Lung (tissue), 11 donors: ENCODE measurements at regions not wholly inside any gene's neighbourhood (a gene's known extent, or its start where the extent isn't known, plus 50 kb on each side); places are given as distances from the start of the nearest gene placed in this dataset.

ENCODE experiments used
- ATAC-seq: fragments of 200-7000 bp; cut with Tn5 transposase; one replicate; pipeline ENCODE4 v1.9.1; 2020; ENCODE audit warnings: moderate number of reproducible peaks; ENCODE audit not compliant: insufficient read depth, low FRiP score
- DNase-seq, 3 donors: peaks; one replicate each; pipeline ENCODE4 v3.0.0-alpha.2; 2013 to 2017
- H3K27ac ChIP-seq, 2 donors: one replicate each; pipeline ENCODE4 v1.5.1; 2013; ENCODE audit warnings: mild to moderate bottlenecking in 2 of 2, moderate library complexity in 2 of 2, control low read depth in 1 of 2, inconsistent platforms in 1 of 2, low read depth in 1 of 2, low read length in 1 of 2
- H3K27me3 ChIP-seq, 3 donors: one replicate each; pipeline ENCODE4 v1.5.1; 2013; ENCODE audit warnings: low read length in 2 of 3; ENCODE audit not compliant: control insufficient read depth in 3 of 3, insufficient read depth in 3 of 3
- H3K36me3 ChIP-seq, 4 donors: one replicate each; pipeline ENCODE4 v1.5.1; 2013; ENCODE audit warnings: low read length in 4 of 4, mild to moderate bottlenecking in 1 of 4, moderate library complexity in 1 of 4; ENCODE audit not compliant: control insufficient read depth in 4 of 4, insufficient read depth in 4 of 4
- H3K4me1 ChIP-seq, 5 donors: one replicate each; pipeline ENCODE4 v1.5.1; 2013; ENCODE audit warnings: low read length in 5 of 5, mild to moderate bottlenecking in 2 of 5, moderate library complexity in 1 of 5; ENCODE audit not compliant: control insufficient read depth in 5 of 5, insufficient read depth in 5 of 5
- H3K4me3 ChIP-seq: one replicate; pipeline ENCODE4 v1.5.1; 2013; ENCODE audit warnings: mild to moderate bottlenecking, control low read depth, moderate library complexity
- H3K9ac ChIP-seq, 2 donors: one replicate each; pipeline ENCODE4 v1.5.1; 2013; ENCODE audit warnings: low read length in 2 of 2, control low read depth in 1 of 2; ENCODE audit not compliant: insufficient read depth in 1 of 2
- H3K9me3 ChIP-seq, 4 donors: one replicate each; pipeline ENCODE4 v1.5.1; 2013; ENCODE audit warnings: low read length in 3 of 4, mild to moderate bottlenecking in 1 of 4, moderate library complexity in 1 of 4; ENCODE audit not compliant: control insufficient read depth in 4 of 4, insufficient read depth in 3 of 4
- CTCF ChIP-seq: IDR thresholded peaks from 2 replicates; pipeline ENCODE4 v1.5.1; 2012; ENCODE audit warnings: mild to moderate bottlenecking; ENCODE audit errors: control extremely low read depth, extremely low read depth
- WGBS, 2 donors: extraction: QIAGEN DNeasy Blood & Tissue Kit; methylation state at CpG; one replicate each; pipeline ENCODE4 v1.1.7; 2013; 5-methylcytosine and 5-hydroxymethylcytosine counted together
- donor health status: control.
- donor health status: control.
- donor health status: Bipolar disorder and iron deficiency.
- donor health status: healthy.
- donor health status: DM: yes; HTN: yes; CAD: no.

GRCh38 chr12:19070341-19070740, 59.2 kb upstream of the PLEKHA5 start:
- 83 to 91% methylated on average over 1 of the region's 1 CpG for WGBS, 2 donors
- Histone ChIP-seq H3K9ac (no peak overlapping the region), H3K27ac (no peak overlapping the region), H3K27me3 (no peaks in the 10 kb centered on the region), H3K9me3 (no peaks in the 10 kb centered on the region), H3K36me3 (no peaks in the 10 kb centered on the region), H3K4me3 (no peak overlapping the region), H3K4me1 (peaks cover 0 to 2% (median 0%) of the 10 kb centered on the region in 5 donors)
- TF ChIP-seq CTCF: no peak
- no peak for ATAC-seq
- no peak for DNase-seq

- ATAC-seq (no peak), DNase-seq (no peak)
- Histone ChIP-seq H3K9me3 (no peaks in the 10 kb centered on the region), H3K4me3 (no peak overlapping the region), H3K36me3 (no peaks in the 10 kb centered on the region), H3K27ac (no peak overlapping the region), H3K9ac (no peak overlapping the region), H3K27me3 (no peaks in the 10 kb centered on the region), H3K4me1 (no peaks in the 10 kb centered on the region)
- no peak for TF ChIP-seq CTCF
- 86 to 88% methylated on average over 4 of the region's 4 CpGs for WGBS, 2 donors
Observed at GRCh38 chr12:19074700-19075099, 54.8 kb upstream of the PLEKHA5 start.

GRCh38 chr12:19075711-19076340, 53.7 kb upstream of the PLEKHA5 start:
- no peak for TF ChIP-seq CTCF
- WGBS, 2 donors: 93 to 94% methylated on average over 3 of the region's 3 CpGs
- ATAC-seq: no peak

More at GRCh38 chr12:19075711-19076340, 53.7 kb upstream of the PLEKHA5 start:
- Histone ChIP-seq H3K9me3 (no peaks in the 10 kb centered on the region), H3K36me3 (no peaks in the 10 kb centered on the region), H3K4me3 (no peak overlapping the region), H3K9ac (no peak overlapping the region), H3K4me1 (no peaks in the 10 kb centered on the region), H3K27ac (no peak overlapping the region), H3K27me3 (no peaks in the 10 kb centered on the region)
- no peak for DNase-seq
